Activated CD4-positive, alpha-beta memory T cell treated with anti-CD3 and anti-CD28 coated beads for 36 hours (primary cell): ENCODE measurements at regions not wholly inside any gene's neighbourhood (a gene's known extent, or its start where the extent isn't known, plus 50 kb on each side); places are given as distances from the start of the nearest gene placed in this dataset.

Source experiments
- CTCF ChIA-PET: fragments of 350-600 bp; sonication (Branson Sonifier 250); formaldehyde crosslinking; loops from one replicate; lab custom pipeline; 2021; ENCODE audit warnings: antibody characterized with exemption, inconsistent platforms; lab: Charles Lee
- POLR2A ChIA-PET: fragments of 350-600 bp; sonication (Branson Sonifier 250); formaldehyde crosslinking; loops from one replicate; lab custom pipeline; 2021; ENCODE audit warnings: antibody characterized with exemption; lab: Charles Lee
- DNase-seq: peaks from one replicate; pipeline ENCODE4 v3.0.0-alpha.2; 2020
- H3K27ac Mint-ChIP-seq: one replicate; pipeline ENCODE4 v1.8.0; 2021; ENCODE audit warnings: mixed read lengths
- H3K27me3 Mint-ChIP-seq: one replicate; pipeline ENCODE4 v1.8.0; 2021; ENCODE audit warnings: mixed read lengths
- H3K36me3 Mint-ChIP-seq: one replicate; pipeline ENCODE4 v1.8.0; 2021; ENCODE audit warnings: mixed read lengths
- H3K4me1 Mint-ChIP-seq: one replicate; pipeline ENCODE4 v1.8.0; 2021; ENCODE audit warnings: low read depth, mixed read lengths
- H3K4me3 Mint-ChIP-seq: one replicate; pipeline ENCODE4 v1.8.0; 2021; ENCODE audit warnings: mild to moderate bottlenecking, mixed read lengths
- H3K9me3 Mint-ChIP-seq: one replicate; pipeline ENCODE4 v1.8.0; 2021; ENCODE audit warnings: mixed read lengths
- intact Hi-C: fragments of 100-400 bp; cut with micrococcal nuclease; formaldehyde crosslinking; loops from one replicate; pipeline ENCODE4 v1.15.1; 2023

DNA sequence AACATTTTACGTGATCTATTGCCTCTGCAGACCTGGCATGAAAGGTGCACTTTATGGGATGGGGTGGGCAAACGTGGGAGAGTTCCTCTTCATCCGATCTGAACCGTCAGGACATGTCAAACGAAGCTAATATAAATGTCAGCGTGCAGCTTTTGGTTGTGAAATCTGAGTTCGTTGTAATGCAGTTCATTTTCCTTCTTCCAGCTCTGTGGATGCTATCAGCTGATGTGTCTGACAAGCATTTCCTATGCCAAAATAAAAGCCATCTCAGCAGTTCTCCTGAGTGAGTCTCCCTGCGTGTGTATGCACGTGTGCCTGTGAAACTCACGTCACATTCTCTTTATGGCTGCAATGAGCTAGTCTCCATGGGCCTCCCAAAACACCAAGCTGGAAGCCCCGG is 512.3 kb downstream of the MCTP2 start:
- DNase-seq = no peak
- POLR2A ChIA-PET = no interaction called here
- Mint-ChIP-seq H3K9me3 (no peaks in the 10 kb centered on the region), H3K27ac (no peak overlapping the region), H3K4me3 (no peak overlapping the region), H3K27me3 (no peaks in the 10 kb centered on the region), H3K36me3 (no peaks in the 10 kb centered on the region), H3K4me1 (no peaks in the 10 kb centered on the region)
- CTCF ChIA-PET = no interaction called here
- intact Hi-C loops = no loop called here

DNA sequence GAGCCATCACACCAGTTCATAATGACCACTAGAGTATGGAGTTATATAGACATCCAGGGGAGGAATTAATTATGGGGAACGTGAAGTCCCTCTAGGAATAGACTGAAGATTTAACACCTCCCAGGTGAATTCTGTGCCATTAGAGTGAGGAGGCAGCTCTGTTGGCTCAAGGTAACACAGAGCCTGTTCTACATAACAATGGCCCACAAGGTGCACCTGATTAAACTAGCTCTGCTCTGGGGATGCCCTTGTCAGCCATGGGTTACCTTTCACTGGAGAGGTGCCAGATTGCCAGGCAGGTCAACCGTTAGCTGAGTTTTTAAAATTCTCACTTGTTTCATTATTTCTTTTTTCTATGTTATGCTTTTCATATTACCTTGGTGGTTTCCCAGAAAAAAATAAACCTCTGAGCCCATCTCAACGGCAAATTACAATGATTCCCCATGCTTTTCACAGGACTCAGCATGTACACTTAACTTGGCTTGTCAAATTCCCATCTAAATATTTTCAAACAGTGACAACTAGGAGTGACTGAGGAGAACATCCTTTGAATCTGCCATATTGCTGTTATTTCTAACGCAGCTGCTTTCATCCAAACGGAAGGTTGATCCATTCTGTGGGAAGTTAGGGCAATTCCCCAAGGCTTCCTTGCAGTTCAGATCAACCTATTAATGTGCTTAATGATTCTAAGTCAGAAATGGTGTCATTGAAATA is 512.9 kb downstream of the MCTP2 start:
- H3K4me3 Mint-ChIP-seq = no peak overlapping the region
- CTCF ChIA-PET = no interaction called here
- intact Hi-C loops = no loop called here
- no peaks in the 10 kb centered on the region for H3K9me3 Mint-ChIP-seq
- H3K27me3 Mint-ChIP-seq = no peaks in the 10 kb centered on the region
- POLR2A ChIA-PET = no interaction called here
- no peaks in the 10 kb centered on the region for H3K4me1 Mint-ChIP-seq
- no peaks in the 10 kb centered on the region for H3K36me3 Mint-ChIP-seq
- DNase-seq = no peak
- no peak overlapping the region for H3K27ac Mint-ChIP-seq

DNA sequence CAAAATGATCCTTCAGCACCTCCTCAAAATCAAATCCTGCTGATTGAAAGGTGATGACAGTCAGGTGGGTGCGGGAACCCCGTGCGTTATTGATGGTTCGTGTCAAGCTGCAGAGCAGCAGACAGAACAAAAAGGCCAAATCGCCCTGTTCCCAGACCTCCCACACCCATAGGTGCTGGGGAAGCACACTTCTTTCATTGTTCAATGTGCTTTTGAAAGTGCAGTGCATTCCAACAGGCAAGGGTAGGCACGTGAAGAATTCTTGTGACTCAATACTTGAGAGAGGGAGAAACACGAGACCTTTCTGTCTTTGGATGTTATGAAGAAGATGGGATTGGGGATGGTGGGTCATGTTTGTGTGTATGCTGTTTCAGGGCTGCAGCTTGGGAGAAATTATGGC is 514.0 kb downstream of the MCTP2 start:
- H3K4me1 Mint-ChIP-seq = no peaks in the 10 kb centered on the region
- POLR2A ChIA-PET = no interaction called here
- DNase-seq = no peak
- H3K27ac Mint-ChIP-seq = no peak overlapping the region
- CTCF ChIA-PET = no interaction called here
- H3K9me3 Mint-ChIP-seq = no peaks in the 10 kb centered on the region
- H3K36me3 Mint-ChIP-seq = no peaks in the 10 kb centered on the region
- H3K4me3 Mint-ChIP-seq = no peak overlapping the region
- no peaks in the 10 kb centered on the region for H3K27me3 Mint-ChIP-seq
- intact Hi-C loops = no loop called here

DNA sequence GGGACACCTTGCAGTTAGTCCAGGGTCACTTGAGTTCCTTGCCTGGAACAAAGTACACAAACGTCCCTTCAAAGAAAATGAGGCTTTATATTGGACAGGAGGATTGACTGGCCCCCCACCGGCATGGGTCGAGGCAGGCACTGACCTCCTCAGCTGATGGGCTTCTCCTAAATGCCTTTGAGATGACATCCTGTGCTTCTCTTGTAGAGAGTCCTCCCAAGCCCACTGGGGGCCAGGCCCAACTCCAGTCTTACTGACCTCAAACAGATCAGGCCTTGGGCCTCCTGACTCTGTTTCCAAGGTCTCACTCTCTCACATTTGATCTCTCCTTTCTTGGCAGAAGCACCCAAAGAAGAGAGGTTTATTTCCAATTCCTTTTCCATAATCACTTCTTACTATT is 516.1 kb downstream of the MCTP2 start:
- Mint-ChIP-seq H3K36me3 (no peaks in the 10 kb centered on the region), H3K4me3 (no peak overlapping the region)
- POLR2A ChIA-PET = no interaction called here

DNA sequence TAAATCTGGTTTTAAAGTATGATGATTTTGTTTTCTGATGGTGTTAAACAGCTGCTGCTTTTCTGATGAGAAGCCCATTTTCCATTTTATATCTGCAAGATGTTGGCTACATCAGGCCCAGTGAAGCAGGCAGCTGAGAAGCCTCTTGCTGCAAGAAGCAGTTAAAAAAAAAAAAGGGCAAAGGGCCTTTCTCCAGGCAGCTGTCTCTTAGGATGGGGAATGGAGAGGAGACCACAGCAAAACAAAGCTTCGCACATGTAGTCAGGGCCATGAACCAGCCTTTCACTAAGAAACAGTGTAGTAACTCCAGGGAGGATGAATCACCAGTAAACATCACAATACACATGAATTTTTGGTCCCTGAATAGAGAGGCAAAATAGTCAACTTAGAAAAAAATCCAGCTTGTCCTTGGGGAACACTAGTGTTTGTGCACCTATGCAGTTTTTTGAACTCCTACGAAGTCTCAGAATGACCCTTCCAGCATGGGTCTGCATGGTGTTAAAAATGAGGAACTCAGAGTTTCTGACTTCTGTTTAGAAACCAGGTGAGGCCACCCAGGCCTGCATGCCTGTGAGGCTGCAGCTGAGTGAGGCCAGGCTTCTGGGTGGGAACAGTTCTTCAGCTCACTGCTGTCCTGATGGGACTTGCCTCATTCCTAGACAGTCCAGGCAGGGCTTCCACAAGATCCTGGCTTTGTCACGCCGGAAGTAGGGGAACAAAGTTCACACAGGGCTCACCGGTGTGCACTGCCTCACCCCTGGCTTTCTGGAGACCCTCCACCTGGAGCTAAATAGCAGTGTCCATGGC is 518.7 kb downstream of the MCTP2 start:
- H3K27me3 Mint-ChIP-seq = no peaks in the 10 kb centered on the region
- ChIA-PET POLR2A (no interaction called here), CTCF (no interaction called here)
- H3K9me3 Mint-ChIP-seq = no peaks in the 10 kb centered on the region
- no peaks in the 10 kb centered on the region for H3K4me1 Mint-ChIP-seq
- no peaks in the 10 kb centered on the region for H3K36me3 Mint-ChIP-seq
- intact Hi-C loops = no loop called here
- H3K27ac Mint-ChIP-seq = no peak overlapping the region
- DNase-seq = no peak
- H3K4me3 Mint-ChIP-seq = no peak overlapping the region

More for the DNA sequence above, 516.1 kb downstream of the MCTP2 start:
- CTCF ChIA-PET = no interaction called here
- no peaks in the 10 kb centered on the region for H3K4me1 Mint-ChIP-seq
- no peak for DNase-seq
- no peak overlapping the region for H3K27ac Mint-ChIP-seq
- H3K9me3 Mint-ChIP-seq = no peaks in the 10 kb centered on the region
- intact Hi-C loops = no loop called here
- H3K27me3 Mint-ChIP-seq = no peaks in the 10 kb centered on the region

DNA sequence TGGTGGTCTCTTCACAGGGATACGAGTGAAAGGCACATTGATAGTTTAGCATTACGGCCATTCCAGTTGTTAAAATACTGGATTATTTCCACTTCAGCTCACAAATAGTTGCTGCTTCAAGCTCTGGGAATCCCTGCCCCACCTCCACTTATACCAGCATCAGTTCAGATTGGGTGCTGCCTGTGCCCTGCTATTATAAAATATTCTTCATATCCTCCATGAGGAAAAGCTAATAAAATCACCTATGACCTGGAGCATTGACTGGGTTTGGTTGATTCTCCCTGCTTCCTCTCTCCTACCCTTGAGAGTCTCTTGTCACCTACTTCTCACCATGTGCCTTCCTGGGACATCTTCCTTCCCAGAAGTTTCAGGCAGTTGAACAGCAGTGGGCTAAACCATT is 529.0 kb downstream of the MCTP2 start:
- Mint-ChIP-seq H3K27me3 (no peaks in the 10 kb centered on the region), H3K4me3 (no peak overlapping the region), H3K9me3 (peaks cover 2% of the 10 kb centered on the region), H3K27ac (no peak overlapping the region), H3K36me3 (no peaks in the 10 kb centered on the region), H3K4me1 (no peaks in the 10 kb centered on the region)
- intact Hi-C loops = no loop called here
- ChIA-PET POLR2A (no interaction called here), CTCF (no interaction called here)
- no peak for DNase-seq

DNA sequence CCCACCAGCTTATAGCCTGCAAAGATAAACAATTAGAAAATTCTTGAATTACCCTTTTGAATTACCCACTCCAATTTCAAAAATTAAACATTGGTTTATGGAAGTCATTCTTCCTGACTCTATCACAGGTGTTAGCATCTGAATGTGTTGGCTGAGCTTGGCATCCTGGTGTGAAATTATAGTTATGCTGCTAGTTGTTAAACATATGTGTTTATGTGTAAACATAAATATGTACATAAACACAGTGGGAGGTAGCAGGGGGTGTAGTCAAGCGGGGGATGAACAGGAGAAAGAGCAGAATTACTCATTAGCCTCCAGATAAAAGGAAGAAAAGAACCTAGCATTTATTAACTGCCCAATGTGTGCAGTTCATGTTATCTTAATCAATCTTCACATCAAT is 530.2 kb downstream of the MCTP2 start:
- H3K27me3 Mint-ChIP-seq = no peaks in the 10 kb centered on the region
- CTCF ChIA-PET = no interaction called here
- intact Hi-C loops = no loop called here
- POLR2A ChIA-PET = no interaction called here
- H3K27ac Mint-ChIP-seq = no peak overlapping the region
- H3K4me1 Mint-ChIP-seq = no peaks in the 10 kb centered on the region
- no peaks in the 10 kb centered on the region for H3K36me3 Mint-ChIP-seq
- no peak overlapping the region for H3K4me3 Mint-ChIP-seq
- peaks cover 2% of the 10 kb centered on the region for H3K9me3 Mint-ChIP-seq
- no peak for DNase-seq

DNA sequence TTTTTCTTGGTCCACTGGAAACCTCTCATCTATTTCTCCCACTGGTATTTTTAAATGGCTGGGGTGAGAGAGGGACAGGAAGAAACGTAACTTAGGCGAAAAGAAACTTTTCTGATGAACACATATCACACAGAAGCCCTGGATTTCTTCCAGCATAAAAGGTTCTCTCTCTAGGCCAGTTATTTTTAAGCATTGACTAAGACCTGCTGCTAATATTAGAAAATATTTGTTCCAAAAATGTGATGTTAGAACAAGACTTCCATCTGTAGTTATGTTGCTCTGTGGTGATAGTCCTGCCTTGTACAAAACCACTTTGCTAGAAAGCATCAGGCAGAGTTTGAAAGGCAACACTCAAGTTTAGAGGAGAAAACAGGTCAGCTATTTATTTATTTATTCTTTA is 537.7 kb downstream of the MCTP2 start:
- ChIA-PET POLR2A (no interaction called here), CTCF (no interaction called here)
- Mint-ChIP-seq H3K27ac (no peak overlapping the region), H3K27me3 (no peaks in the 10 kb centered on the region), H3K9me3 (peaks cover 2% of the 10 kb centered on the region), H3K36me3 (no peaks in the 10 kb centered on the region), H3K4me1 (no peaks in the 10 kb centered on the region), H3K4me3 (no peak overlapping the region)
- intact Hi-C loops = no loop called here
- DNase-seq = no peak

DNA sequence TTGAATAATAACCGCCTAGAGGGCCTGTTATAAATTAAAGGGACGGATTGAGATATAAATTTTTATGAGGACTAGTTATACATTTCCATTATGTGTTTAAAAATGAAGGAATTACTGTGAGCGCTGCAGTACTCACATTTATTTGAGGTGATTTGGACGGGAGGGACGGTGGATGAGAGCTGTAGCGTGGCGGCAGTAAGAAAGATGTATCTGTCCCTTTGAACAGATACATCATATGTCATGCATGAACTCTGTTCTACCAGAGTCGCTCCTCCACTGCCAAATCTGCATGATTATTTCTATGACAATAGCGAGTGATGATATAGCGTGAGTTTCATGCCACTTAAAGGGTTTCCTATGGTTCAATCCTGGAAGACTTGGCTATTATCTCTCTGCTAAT is 538.8 kb downstream of the MCTP2 start:
- Mint-ChIP-seq H3K4me3 (no peak overlapping the region), H3K27me3 (no peaks in the 10 kb centered on the region), H3K27ac (no peak overlapping the region), H3K4me1 (no peaks in the 10 kb centered on the region), H3K36me3 (no peaks in the 10 kb centered on the region), H3K9me3 (no peaks in the 10 kb centered on the region)
- intact Hi-C loops = no loop called here
- POLR2A ChIA-PET = no interaction called here
- DNase-seq = no peak
- CTCF ChIA-PET = no interaction called here

DNA sequence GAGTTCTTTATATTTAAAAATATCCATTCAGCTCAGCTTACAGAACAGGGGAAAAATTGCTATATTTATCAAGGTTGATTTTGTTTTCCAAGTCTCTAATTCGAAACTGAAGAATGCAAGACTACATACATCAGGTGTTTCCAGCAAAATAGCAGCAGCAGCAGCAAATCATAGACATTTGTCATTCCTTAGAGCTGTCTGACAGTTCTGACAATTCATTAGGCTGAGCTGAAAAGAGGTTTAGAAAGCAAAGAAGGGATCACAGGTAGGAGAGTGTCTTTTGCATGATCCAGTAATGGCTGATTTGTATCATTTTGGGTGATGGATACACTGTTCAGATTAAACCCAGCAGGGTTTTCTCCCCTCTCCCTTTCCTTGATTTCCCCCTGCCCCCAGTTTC is 545.7 kb downstream of the MCTP2 start:
- H3K4me1 Mint-ChIP-seq = no peaks in the 10 kb centered on the region
- no peak for DNase-seq
- H3K27me3 Mint-ChIP-seq = no peaks in the 10 kb centered on the region
- H3K4me3 Mint-ChIP-seq = no peak overlapping the region
- H3K36me3 Mint-ChIP-seq = no peaks in the 10 kb centered on the region
- H3K27ac Mint-ChIP-seq = no peak overlapping the region
- POLR2A ChIA-PET = no interaction called here
- intact Hi-C loops = no loop called here
- H3K9me3 Mint-ChIP-seq = no peaks in the 10 kb centered on the region
- CTCF ChIA-PET = no interaction called here

DNA sequence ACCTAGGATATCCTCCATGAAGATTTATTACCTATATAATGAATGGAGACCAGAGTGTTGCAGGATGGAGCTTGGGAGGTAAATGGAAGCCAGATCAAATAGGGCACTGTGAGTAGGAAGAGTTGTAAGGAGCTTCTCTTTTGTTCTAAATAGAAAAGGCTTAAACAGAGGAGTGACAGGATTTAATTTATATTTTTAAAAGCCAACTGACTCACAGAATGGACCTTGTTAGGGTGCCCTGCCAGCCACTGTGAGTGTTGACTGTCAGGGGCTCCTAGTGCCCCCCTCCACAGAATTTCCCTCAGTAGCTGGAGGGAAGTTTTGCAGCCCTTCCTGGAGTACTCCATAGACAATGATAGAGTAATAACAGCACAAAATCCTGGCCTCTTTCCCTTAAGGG is 547.5 kb downstream of the MCTP2 start:
- no peaks in the 10 kb centered on the region for H3K27me3 Mint-ChIP-seq
- ChIA-PET CTCF (no interaction called here), POLR2A (no interaction called here)
- intact Hi-C loops = no loop called here
- H3K9me3 Mint-ChIP-seq = no peaks in the 10 kb centered on the region
- no peaks in the 10 kb centered on the region for H3K36me3 Mint-ChIP-seq
- no peaks in the 10 kb centered on the region for H3K4me1 Mint-ChIP-seq
- no peak overlapping the region for H3K4me3 Mint-ChIP-seq
- DNase-seq = no peak
- H3K27ac Mint-ChIP-seq = no peak overlapping the region

DNA sequence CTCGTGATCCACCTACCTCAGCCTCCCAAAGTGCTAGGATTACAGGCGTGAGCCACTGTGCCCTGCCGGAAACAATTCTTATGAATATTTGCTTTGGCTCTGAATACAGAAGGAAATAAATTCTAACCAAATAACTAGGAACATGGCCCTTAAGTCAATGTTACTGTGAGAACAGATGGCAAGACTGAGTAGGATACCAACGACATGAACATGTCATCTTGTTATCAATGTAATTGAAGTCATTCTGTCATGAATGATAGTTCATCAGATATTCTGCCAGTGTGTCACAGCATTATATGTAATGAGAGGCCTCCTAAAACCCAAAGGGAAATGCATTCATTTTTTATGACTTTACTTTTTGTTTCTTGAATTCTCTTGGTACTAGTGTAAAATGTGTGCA is 548.8 kb downstream of the MCTP2 start:
- no peak overlapping the region for H3K4me3 Mint-ChIP-seq
- H3K4me1 Mint-ChIP-seq = no peaks in the 10 kb centered on the region
- ChIA-PET CTCF (no interaction called here), POLR2A (no interaction called here)
- no peak for DNase-seq
- no peak overlapping the region for H3K27ac Mint-ChIP-seq
- intact Hi-C loops = no loop called here
- no peaks in the 10 kb centered on the region for H3K27me3 Mint-ChIP-seq
- H3K9me3 Mint-ChIP-seq = no peaks in the 10 kb centered on the region
- H3K36me3 Mint-ChIP-seq = no peaks in the 10 kb centered on the region

DNA sequence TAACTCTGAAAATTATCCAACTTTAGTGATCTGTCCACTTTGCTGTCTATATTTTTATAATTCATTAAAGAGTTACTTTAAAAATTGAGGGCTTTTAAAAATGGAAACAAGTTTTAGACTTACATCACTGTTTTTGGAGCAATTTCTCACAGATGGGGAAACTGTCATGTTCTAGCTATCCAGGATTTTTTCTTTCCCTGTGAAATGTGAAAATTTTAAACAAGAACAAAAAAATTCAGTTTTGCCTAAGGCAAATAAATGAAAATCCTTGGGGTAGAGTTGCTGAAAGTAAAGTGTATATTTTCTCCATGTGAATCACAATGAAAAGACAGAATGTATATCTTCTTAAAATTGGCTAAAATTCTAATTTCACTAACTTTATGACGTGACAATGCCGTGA is 553.7 kb downstream of the MCTP2 start:
- Mint-ChIP-seq H3K36me3 (no peaks in the 10 kb centered on the region), H3K4me1 (no peaks in the 10 kb centered on the region), H3K9me3 (no peaks in the 10 kb centered on the region), H3K27ac (no peak overlapping the region), H3K4me3 (no peak overlapping the region), H3K27me3 (no peaks in the 10 kb centered on the region)
- POLR2A ChIA-PET = no interaction called here
- DNase-seq = no peak
- intact Hi-C loops = no loop called here
- CTCF ChIA-PET = no interaction called here
